WTC11 (cell line): ENCODE measurements at regions not wholly inside any gene's neighbourhood (a gene's known extent, or its start where the extent isn't known, plus 50 kb on each side); places are given as distances from the start of the nearest gene placed in this dataset.

Source experiments
- FOXJ3 ChIP-seq: sonication (generic); formaldehyde crosslinking; IDR thresholded peaks from 2 replicates; pipeline ENCODE4 v1.9.0; 2021; ENCODE audit warnings: missing genetic modification reagents, mild to moderate bottlenecking, borderline replicate concordance
- JUN ChIP-seq: sonication (generic); formaldehyde crosslinking; IDR thresholded peaks from 2 replicates; pipeline ENCODE4 v1.8.0; 2023; ENCODE audit warnings: mild to moderate bottlenecking, missing genetic modification reagents
- NR3C1 ChIP-seq: sonication (generic); formaldehyde crosslinking; conservative IDR thresholded peaks from 2 replicates; pipeline ENCODE4 v1.8.1; 2023; ENCODE audit warnings: low read depth, mild to moderate bottlenecking, missing genetic modification reagents
- SP1 ChIP-seq: sonication (generic); formaldehyde crosslinking; conservative IDR thresholded peaks from 2 replicates; pipeline ENCODE4 v1.8.1; 2022; ENCODE audit warnings: missing genetic modification reagents
- TF ChIP-seq, protein P1 (sequence below): sonication (generic); formaldehyde crosslinking; IDR thresholded peaks from 2 replicates; pipeline ENCODE4 v1.8.1; 2023; ENCODE audit warnings: mild to moderate bottlenecking, moderate library complexity, missing genetic modification reagents
- TF ChIP-seq, protein P2 (sequence below): fragments of 200-600 bp; IDR thresholded peaks from 2 replicates; pipeline ENCODE4 v1.8.0; 2022; ENCODE audit warnings: antibody characterized with exemption
- TF ChIP-seq, protein P3 (sequence below): sonication (generic); formaldehyde crosslinking; IDR thresholded peaks from 2 replicates; pipeline ENCODE4 v1.8.1; 2023; ENCODE audit warnings: mild to moderate bottlenecking, missing genetic modification reagents, moderate library complexity
- TF ChIP-seq, protein P4 (sequence below): sonication (generic); formaldehyde crosslinking; IDR thresholded peaks from 2 replicates; pipeline ENCODE4 v1.8.1; 2023; ENCODE audit warnings: mild to moderate bottlenecking, missing genetic modification reagents, moderate library complexity

DNA sequence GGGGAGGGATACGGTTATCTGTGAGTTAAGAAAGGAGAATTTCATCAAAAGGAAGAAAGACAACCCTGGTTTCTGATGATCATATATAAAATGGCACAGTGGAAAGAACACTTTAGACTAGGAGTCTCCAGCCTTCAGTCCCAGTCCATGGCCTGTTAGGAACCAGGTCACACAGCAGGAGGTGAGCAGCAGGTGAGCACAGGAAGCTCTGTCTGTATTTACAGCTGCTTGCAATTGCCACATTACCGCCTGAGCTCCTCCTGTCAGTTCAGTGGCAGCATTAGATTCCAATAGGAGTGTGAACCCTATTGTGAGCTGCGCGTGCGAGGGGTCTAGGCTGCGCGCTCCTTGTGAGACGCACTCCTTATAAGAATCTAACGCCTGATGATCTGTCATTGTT is 137.9 kb downstream of the BTG1 start:
- TF ChIP-seq NR3C1 (no peak), FOXJ3 (CRISPR knock-in tag) (no peak), SP1 (CRISPR knock-in tag) (no peak), JUN (CRISPR knock-in tag) (no peak)
- TF ChIP-seq, protein P1, sequence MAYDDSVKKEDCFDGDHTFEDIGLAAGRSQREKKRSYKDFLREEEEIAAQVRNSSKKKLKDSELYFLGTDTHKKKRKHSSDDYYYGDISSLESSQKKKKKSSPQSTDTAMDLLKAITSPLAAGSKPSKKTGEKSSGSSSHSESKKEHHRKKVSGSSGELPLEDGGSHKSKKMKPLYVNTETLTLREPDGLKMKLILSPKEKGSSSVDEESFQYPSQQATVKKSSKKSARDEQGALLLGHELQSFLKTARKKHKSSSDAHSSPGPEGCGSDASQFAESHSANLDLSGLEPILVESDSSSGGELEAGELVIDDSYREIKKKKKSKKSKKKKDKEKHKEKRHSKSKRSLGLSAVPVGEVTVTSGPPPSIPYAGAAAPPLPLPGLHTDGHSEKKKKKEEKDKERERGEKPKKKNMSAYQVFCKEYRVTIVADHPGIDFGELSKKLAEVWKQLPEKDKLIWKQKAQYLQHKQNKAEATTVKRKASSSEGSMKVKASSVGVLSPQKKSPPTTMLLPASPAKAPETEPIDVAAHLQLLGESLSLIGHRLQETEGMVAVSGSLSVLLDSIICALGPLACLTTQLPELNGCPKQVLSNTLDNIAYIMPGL (CRISPR knock-in tag), result no peak
- TF ChIP-seq, protein P2, sequence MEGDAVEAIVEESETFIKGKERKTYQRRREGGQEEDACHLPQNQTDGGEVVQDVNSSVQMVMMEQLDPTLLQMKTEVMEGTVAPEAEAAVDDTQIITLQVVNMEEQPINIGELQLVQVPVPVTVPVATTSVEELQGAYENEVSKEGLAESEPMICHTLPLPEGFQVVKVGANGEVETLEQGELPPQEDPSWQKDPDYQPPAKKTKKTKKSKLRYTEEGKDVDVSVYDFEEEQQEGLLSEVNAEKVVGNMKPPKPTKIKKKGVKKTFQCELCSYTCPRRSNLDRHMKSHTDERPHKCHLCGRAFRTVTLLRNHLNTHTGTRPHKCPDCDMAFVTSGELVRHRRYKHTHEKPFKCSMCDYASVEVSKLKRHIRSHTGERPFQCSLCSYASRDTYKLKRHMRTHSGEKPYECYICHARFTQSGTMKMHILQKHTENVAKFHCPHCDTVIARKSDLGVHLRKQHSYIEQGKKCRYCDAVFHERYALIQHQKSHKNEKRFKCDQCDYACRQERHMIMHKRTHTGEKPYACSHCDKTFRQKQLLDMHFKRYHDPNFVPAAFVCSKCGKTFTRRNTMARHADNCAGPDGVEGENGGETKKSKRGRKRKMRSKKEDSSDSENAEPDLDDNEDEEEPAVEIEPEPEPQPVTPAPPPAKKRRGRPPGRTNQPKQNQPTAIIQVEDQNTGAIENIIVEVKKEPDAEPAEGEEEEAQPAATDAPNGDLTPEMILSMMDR, result no peak
- TF ChIP-seq, protein P3, sequence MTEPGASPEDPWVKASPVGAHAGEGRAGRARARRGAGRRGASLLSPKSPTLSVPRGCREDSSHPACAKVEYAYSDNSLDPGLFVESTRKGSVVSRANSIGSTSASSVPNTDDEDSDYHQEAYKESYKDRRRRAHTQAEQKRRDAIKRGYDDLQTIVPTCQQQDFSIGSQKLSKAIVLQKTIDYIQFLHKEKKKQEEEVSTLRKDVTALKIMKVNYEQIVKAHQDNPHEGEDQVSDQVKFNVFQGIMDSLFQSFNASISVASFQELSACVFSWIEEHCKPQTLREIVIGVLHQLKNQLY, result no peak
- TF ChIP-seq, protein P4, sequence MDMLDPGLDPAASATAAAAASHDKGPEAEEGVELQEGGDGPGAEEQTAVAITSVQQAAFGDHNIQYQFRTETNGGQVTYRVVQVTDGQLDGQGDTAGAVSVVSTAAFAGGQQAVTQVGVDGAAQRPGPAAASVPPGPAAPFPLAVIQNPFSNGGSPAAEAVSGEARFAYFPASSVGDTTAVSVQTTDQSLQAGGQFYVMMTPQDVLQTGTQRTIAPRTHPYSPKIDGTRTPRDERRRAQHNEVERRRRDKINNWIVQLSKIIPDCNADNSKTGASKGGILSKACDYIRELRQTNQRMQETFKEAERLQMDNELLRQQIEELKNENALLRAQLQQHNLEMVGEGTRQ (CRISPR knock-in tag), result no peak
